GM23338 (cell line): ENCODE measurements at regions not wholly inside any gene's neighbourhood (a gene's known extent, or its start where the extent isn't known, plus 50 kb on each side); places are given as distances from the start of the nearest gene placed in this dataset.

ENCODE experiments used
- ATAC-seq: fragments of 200-7000 bp; cut with Tn5 transposase; 3 replicates; pipeline ENCODE4 v1.9.1; 2020
- DNase-seq: peaks from one replicate; pipeline ENCODE4 v3.0.0-alpha.2; 2015; ENCODE audit warnings: low spot score
- H2AFZ ChIP-seq: fragments of 200-600 bp; sonication (generic); 2 replicates; pipeline ENCODE4 v1.8.0; 2016; ENCODE audit warnings: antibody characterized with exemption, mild to moderate bottlenecking, moderate library complexity
- H3F3A ChIP-seq: fragments of 200-600 bp; sonication (generic); replicated peaks from 2 replicates; pipeline ENCODE4 v1.8.0; 2017; ENCODE audit warnings: antibody characterized with exemption, mixed run types, low read depth
- H3K27ac ChIP-seq: fragments of 200-600 bp; sonication (generic); 2 replicates; pipeline ENCODE4 v1.6.1; 2016; ENCODE audit warnings: low read depth
- H3K27me3 ChIP-seq: fragments of 200-600 bp; sonication (generic); 2 replicates; pipeline ENCODE4 v1.8.0; 2016; ENCODE audit warnings: mild to moderate bottlenecking, mixed run types, moderate library complexity; ENCODE audit not compliant: insufficient read depth
- H3K36me3 ChIP-seq: fragments of 200-600 bp; sonication (generic); 2 replicates; pipeline ENCODE4 v1.8.0; 2016; ENCODE audit warnings: mild to moderate bottlenecking; ENCODE audit not compliant: insufficient read depth
- H3K4me1 ChIP-seq: fragments of 200-600 bp; sonication (generic); 2 replicates; pipeline ENCODE4 v1.8.0; 2016; ENCODE audit warnings: mild to moderate bottlenecking, moderate library complexity; ENCODE audit not compliant: insufficient read depth
- H3K4me2 ChIP-seq: fragments of 200-600 bp; sonication (generic); 2 replicates; pipeline ENCODE4 v1.7.1; 2017; ENCODE audit warnings: mixed run types
- H3K4me3 ChIP-seq: fragments of 200-600 bp; sonication (generic); 2 replicates; pipeline ENCODE4 v1.6.1; 2016; ENCODE audit warnings: mixed run types
- H3K79me2 ChIP-seq: fragments of 200-600 bp; sonication (generic); replicated peaks from 2 replicates; pipeline ENCODE4 v1.8.0; 2017; ENCODE audit warnings: mild to moderate bottlenecking; ENCODE audit not compliant: insufficient read depth
- H3K9me2 ChIP-seq: fragments of 200-600 bp; sonication (generic); 2 replicates; pipeline ENCODE4 v1.8.0; 2017; ENCODE audit not compliant: insufficient read depth
- H4K20me1 ChIP-seq: fragments of 200-600 bp; sonication (generic); replicated peaks from 2 replicates; pipeline ENCODE4 v1.8.0; 2017; ENCODE audit warnings: mild to moderate bottlenecking; ENCODE audit not compliant: insufficient read depth
- H3K27ac Mint-ChIP-seq: 2 replicates; pipeline ENCODE4 v1.8.0; 2020; ENCODE audit warnings: inconsistent platforms, mild to moderate bottlenecking, moderate library complexity, mixed read lengths
- H3K27me3 Mint-ChIP-seq: 3 replicates; pipeline ENCODE4 v1.8.0; 2022; ENCODE audit warnings: low read depth, mild to moderate bottlenecking, moderate library complexity, mixed read lengths, inconsistent platforms; ENCODE audit not compliant: insufficient read depth, poor library complexity
- H3K36me3 Mint-ChIP-seq: 3 replicates; pipeline ENCODE4 v1.8.0; 2021; ENCODE audit warnings: low read depth, mild to moderate bottlenecking, inconsistent platforms, moderate library complexity, mixed read lengths
- H3K4me1 Mint-ChIP-seq: 3 replicates; pipeline ENCODE4 v1.8.0; 2020; ENCODE audit warnings: mild to moderate bottlenecking, inconsistent platforms, mixed read lengths
- H3K4me3 Mint-ChIP-seq: 3 replicates; pipeline ENCODE4 v1.8.0; 2021; ENCODE audit warnings: moderate library complexity, mild to moderate bottlenecking, inconsistent platforms, mixed read lengths
- H3K9me3 Mint-ChIP-seq: 3 replicates; pipeline ENCODE4 v1.8.0; 2020; ENCODE audit warnings: moderate library complexity, mild to moderate bottlenecking, inconsistent platforms, mixed read lengths
- CREB1 ChIP-seq: fragments of 250-450 bp; sonication (Bioruptor Pico); IDR thresholded peaks from 2 replicates; pipeline ENCODE4 v1.5.0; 2020; ENCODE audit warnings: low read depth, mild to moderate bottlenecking, moderate library complexity
- CTCF ChIP-seq, 2 experiments: fragments of 200-600 bp in 1 of 2; sonication (generic) in 1 of 2; conservative IDR thresholded peaks; 2 replicates each; pipeline versions ENCODE4 v1.5.1 to v1.6.1; 2016 to 2017; ENCODE audit warnings: antibody characterized with exemption in 2 of 2, low read depth in 2 of 2, mild to moderate bottlenecking in 2 of 2, moderate library complexity in 1 of 2
- ETS1 ChIP-seq: IDR thresholded peaks from 2 replicates; pipeline ENCODE4 v1.6.1; 2016; ENCODE audit warnings: antibody characterized with exemption
- EZH2 ChIP-seq: fragments of 200-600 bp; sonication (generic); IDR thresholded peaks from one replicate; pipeline ENCODE4 v1.8.0; 2017; ENCODE audit warnings: antibody characterized with exemption, mild to moderate bottlenecking, low read depth; ENCODE audit not compliant: unreplicated experiment
- JUNB ChIP-seq: IDR thresholded peaks from one replicate; pipeline ENCODE4 v1.6.1; 2016; ENCODE audit warnings: antibody characterized with exemption; ENCODE audit not compliant: unreplicated experiment
- NANOG ChIP-seq: IDR thresholded peaks from 2 replicates; pipeline ENCODE4 v1.6.1; 2016; ENCODE audit warnings: antibody characterized with exemption, borderline replicate concordance
- POLR2AphosphoS5 ChIP-seq: IDR thresholded peaks from 2 replicates; pipeline ENCODE4 v1.6.1; 2016; ENCODE audit warnings: antibody characterized with exemption, low read depth
- REST ChIP-seq: IDR thresholded peaks from one replicate; pipeline ENCODE4 v1.6.1; 2018; ENCODE audit warnings: antibody characterized with exemption; ENCODE audit not compliant: unreplicated experiment
- STAT1 ChIP-seq: IDR thresholded peaks from one replicate; pipeline ENCODE4 v1.6.1; 2016; ENCODE audit warnings: antibody characterized with exemption; ENCODE audit not compliant: unreplicated experiment
- ZNF114 ChIP-seq: fragments of 250-450 bp; sonication (Bioruptor Pico); IDR thresholded peaks from 2 replicates; pipeline ENCODE4 v1.5.0; 2020; ENCODE audit warnings: mild to moderate bottlenecking, moderate library complexity
- ZNF331 ChIP-seq: fragments of 250-450 bp; sonication (Bioruptor Pico); IDR thresholded peaks from 2 replicates; pipeline ENCODE4 v1.5.0; 2020; ENCODE audit warnings: low read depth, mild to moderate bottlenecking, moderate library complexity
- ZNF462 ChIP-seq: fragments of 250-450 bp; sonication (Bioruptor Pico); IDR thresholded peaks from 2 replicates; pipeline ENCODE4 v1.5.0; 2020; ENCODE audit warnings: mild to moderate bottlenecking, moderate library complexity

DNA sequence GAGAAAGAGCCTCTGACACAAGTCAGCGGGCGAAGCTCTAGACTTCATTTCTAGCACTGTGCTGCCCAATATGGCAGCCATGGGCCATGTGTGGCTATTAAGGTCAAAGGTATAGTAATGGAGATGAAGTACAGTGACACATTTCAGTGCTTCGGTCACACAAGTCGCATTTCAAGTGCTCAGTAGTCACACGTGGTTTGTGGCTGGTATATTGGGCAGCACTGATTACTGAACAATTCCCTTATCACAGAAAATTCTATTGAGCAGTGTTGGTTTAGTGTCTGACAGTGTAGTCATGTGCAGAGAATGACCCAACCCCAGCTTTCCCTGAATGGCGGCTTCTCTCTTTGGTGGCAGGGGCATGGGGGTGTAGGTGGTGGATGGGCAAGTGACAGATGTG lies 84.9 kb upstream of the SDK2 start:
- Histone ChIP-seq H3K27ac (no peak overlapping the region), H3K4me1 (no peaks in the 10 kb centered on the region), H3F3A (no peaks in the 10 kb centered on the region), H3K79me2 (no peaks in the 10 kb centered on the region), H4K20me1 (no peaks in the 10 kb centered on the region), H3K36me3 (no peaks in the 10 kb centered on the region), H3K27me3 (no peaks in the 10 kb centered on the region), H3K4me3 (no peak overlapping the region), H3K4me2 (no peak overlapping the region), H2AFZ (no peak overlapping the region), H3K9me2 (no peaks in the 10 kb centered on the region)
- Mint-ChIP-seq H3K27ac (no peak overlapping the region), H3K4me1 (no peaks in the 10 kb centered on the region), H3K9me3 (peaks cover 18% of the 10 kb centered on the region), H3K36me3 (peaks cover 4% of the 10 kb centered on the region; the same call in 1 of the 3 replicates), H3K4me3 (no peak overlapping the region), H3K27me3 (peaks cover 9% of the 10 kb centered on the region)
- ATAC-seq = no peak
- TF ChIP-seq POLR2AphosphoS5 = no peak
- TF ChIP-seq JUNB = no peak
- TF ChIP-seq ETS1 = no peak
- no peak for TF ChIP-seq CTCF (conservative IDR thresholded peaks at IDR 0.05; ENCODE audit: low read depth in 2 of 2)
- TF ChIP-seq ZNF462 (CRISPR knock-in tag) = no peak
- TF ChIP-seq STAT1 = no peak
- no peak for TF ChIP-seq NANOG
- no peak for TF ChIP-seq EZH2
- TF ChIP-seq ZNF331 = no peak
- TF ChIP-seq CREB1 (CRISPR knock-in tag) = no peak
- TF ChIP-seq REST = no peak
- no peak for TF ChIP-seq ZNF114
- no peak for DNase-seq
